Activated CD8-positive, alpha-beta memory T cell treated with anti-CD3 and anti-CD28 coated beads, Interleukin-2, amount 50 U/mL, for 4 hours (primary cell): ENCODE measurements at regions not wholly inside any gene's neighbourhood (a gene's known extent, or its start where the extent isn't known, plus 50 kb on each side); places are given as distances from the start of the nearest gene placed in this dataset.

Source experiments
- DNase-seq: peaks from one replicate; pipeline ENCODE4 v3.0.0-alpha.2; 2020

GRCh38 chr1:30260318-30260717 is 463.1 kb downstream of the MATN1 start:
- DNase-seq, result no peak

- DNase-seq, result no peak
Measured at GRCh38 chr1:30259631-30260030, 463.8 kb downstream of the MATN1 start.

- no peak for DNase-seq
Measured at GRCh38 chr1:30258876-30259275, 464.5 kb downstream of the MATN1 start.

GRCh38 chr1:30258471-30258870 is 464.9 kb downstream of the MATN1 start:
- no peak for DNase-seq

DNA sequence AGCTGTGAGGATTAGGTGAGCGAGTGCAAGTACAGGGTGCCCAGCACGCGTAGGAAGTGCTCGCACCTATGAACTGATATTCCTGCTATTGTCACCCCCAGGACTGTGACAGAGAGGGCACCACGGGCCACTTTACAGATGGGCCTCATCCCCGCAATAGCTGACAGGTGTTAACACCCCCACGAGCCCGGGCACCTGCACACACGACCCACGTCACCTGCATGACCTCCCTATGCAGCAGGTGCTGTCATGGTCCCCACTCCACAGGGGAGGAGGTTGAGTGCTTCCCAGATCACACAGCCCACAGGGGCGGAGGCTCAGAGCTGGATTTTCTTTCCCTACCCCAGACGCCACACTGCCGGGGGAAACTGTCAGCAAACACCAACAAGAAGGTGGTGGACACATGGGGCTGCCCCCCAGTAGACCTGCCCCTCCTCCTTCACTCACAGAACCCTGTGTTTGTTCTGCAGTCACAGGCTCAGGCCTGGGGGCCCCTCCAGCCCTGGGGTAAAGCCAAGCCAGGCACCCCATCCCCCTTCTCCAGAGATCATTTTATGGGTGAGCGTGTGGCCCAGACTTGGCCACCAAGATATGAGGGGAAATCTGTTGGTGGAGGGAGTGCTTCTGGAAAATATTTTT is 465.5 kb downstream of the MATN1 start:
- no peak for DNase-seq

DNA sequence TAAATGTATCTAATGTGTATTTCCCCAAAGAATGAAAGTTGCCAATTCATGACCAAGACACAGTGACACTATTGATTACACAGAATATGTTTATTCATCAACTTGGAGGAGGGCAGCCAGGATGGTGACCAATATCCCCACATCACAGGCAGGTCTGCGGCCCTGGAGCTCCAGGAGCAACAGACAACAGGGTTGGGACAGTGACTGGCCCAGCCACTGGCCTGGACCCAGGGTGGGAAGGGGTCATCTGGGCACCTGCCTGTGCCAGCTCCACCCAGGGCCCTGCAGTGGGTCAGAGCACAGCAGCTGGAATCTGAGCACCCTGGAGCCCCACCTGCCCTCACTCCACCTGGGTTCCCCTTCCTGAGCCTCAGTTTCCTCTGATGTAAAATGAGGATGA is 466.1 kb downstream of the MATN1 start:
- DNase-seq, result no peak

GRCh38 chr1:30256911-30257310 is 466.5 kb downstream of the MATN1 start:
- DNase-seq, result no peak

GRCh38 chr1:30255111-30255724 is 468.2 kb downstream of the MATN1 start:
- DNase-seq, result no peak

- DNase-seq, result no peak
Measured at GRCh38 chr1:30253807-30254440, 469.5 kb downstream of the MATN1 start.

DNA sequence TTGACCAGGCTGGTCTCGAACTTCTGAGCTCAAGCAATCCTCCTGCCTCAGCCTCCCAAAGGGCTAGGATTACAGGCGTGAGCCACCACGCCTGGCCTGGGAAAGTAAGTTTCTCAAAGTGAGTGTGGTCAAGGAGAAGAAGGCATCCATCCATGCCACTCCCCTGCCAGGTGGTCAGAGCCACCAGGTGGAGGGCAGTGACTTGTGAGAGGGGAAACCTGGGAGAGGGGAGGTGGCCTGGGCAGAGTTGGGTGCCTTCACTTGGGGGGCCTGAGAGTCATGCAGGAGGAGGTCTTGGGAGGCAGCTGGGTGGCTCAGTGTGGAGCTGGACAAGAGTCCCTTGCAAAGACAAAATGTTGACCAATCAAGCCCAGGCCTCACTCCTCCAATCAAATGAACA is 470.0 kb downstream of the MATN1 start:
- DNase-seq, result no peak

DNA sequence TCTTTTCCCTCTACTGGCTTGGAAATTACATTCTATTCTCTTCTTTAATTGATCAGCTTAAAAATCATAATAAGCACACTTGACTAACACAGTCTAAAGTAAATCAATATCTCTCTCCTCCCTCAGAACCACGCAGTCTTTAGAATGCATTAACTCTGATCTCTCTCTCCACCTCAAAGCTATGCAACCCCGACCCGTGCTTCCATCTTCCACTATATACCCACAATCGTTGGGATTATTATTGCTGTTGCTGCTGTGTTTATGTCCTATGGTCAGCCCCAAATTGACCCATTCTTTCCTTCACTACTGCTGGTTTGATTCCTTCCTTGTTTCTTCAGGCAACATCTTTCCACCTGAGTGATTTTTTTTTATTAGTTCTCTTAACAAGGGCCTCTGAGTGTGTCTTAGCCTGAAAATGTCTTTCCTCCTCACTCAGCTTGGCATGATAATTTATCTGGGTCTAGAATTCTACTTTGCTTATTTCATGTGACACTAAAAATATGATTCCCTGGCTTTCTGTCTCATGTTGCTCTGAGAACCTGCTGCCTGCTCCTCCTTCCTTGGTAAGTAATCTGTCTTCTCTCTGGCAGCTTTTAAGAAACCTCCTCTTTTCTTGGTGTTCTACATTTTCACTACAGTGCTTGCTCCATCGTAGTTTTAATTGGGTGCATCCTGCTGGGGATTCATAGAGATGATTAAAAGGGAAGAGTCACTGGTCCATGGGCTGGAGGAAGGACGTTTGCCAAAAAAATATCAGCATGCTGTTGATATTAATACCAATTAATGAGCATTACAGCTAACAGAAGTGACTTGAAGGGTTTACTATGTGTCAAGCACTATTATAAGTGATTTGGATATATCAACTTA is 472.2 kb downstream of the MATN1 start:
- no peak for DNase-seq

DNA sequence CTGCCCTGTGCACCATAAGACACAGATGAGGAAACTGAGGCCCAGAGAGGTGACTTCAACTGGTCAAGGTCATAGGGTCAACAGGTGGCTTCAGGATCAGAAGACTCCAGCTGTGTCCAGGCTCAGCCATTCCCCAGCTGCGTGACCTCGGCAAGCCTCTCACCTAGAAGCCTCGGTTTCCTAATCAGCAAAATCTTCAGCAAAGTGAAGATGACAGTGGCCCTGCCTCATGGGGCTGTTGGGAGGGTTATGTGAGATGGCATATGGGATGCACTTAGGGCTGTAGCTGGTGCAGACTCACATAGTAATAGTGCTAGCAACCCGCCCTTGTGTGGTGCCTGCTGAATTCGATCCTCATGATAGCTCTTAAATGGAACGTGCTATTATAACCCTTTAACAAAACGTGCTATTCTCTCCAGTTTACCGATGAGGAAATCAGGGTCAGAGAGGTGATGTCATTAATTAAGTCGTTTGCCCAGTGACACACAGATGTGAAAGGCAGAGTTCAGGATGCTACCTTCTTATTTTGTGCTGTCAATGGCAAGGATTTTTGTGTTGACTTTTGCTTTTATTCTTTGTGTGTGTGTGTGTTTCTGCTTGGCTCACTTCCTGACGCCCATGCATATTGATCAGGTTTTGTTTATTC is 472.9 kb downstream of the MATN1 start:
- no peak for DNase-seq

DNA sequence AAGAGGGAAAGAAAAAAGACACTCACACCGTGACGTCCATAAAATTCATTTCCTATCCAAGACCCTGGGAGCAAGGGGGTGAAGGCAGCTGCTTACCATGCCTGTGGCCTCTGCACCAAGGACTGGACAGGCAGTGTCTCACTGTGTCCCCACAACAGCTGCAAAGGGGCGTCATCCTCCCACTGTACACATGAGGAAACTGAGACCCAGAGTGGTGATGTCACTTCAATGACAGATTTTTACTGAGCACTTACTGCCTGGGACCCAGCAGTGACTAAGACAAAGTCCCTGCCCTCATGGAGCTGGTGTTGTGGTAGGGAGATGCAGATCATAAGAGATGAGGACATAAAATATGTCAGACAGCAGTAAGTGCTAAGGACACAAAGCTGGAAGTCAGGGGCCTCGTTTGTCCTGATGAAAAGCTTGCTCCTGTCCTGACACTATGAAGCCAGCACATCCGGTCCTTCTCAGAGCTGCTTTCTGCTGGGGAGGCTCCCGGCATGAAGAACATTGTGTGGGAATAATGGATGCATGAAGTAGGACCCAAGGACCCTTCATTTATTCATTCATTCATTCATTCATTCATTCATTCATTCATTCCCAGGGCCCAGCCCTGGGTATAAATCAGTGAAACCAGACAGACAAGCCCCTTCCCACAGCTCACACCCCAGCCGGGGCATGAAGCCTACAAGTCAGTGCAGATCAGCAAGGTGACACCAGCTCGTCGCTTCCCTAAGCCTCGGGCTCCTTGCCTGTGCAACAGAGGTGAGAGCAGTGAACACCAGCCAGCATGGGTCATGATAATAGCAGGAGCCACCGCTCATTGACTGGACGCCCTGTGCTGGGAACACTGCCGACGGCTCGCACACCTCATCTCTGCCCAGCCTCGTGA is 473.7 kb downstream of the MATN1 start:
- DNase-seq, result no peak

GRCh38 chr1:30248774-30249173 is 474.6 kb downstream of the MATN1 start:
- DNase-seq, result no peak

DNA sequence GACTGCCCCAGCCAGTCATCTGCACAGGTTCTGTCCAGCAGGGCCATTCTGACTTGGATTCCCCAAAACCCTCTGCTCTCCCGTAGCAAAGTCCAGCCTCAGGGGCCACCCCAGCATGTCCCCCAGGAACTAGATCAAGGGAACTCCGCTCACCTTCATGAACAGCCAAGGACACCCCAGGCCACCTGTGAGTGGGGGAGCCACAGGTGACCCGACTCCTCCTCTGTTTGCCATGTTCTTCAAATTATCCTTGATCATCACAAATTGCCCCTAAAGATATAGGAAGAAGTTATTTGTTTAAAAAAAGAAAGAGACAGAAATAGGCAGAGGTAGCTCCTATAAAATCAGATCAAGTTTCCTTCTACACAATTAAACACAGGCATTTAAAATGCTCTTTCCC is 475.0 kb downstream of the MATN1 start:
- DNase-seq, result no peak

DNA sequence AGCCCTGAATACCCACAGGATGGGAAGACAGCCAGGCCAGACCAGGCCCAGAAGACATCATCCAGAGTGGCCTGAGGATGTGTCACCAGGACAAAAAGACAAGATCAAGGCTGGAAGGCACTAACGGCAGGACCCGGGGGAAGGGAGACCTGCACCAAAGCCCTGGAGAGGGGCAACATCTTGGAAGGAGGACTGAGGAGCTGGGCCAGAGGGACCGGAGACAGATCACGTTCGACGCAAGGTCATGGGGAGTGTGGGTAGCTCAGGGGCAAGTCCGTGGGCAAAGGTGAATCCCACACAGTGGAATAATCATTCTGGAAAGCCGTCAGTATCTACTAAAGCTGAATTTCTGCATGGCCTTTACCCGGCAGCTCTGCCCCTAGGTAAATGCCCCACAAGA is 478.6 kb downstream of the MATN1 start:
- DNase-seq, result no peak

DNA sequence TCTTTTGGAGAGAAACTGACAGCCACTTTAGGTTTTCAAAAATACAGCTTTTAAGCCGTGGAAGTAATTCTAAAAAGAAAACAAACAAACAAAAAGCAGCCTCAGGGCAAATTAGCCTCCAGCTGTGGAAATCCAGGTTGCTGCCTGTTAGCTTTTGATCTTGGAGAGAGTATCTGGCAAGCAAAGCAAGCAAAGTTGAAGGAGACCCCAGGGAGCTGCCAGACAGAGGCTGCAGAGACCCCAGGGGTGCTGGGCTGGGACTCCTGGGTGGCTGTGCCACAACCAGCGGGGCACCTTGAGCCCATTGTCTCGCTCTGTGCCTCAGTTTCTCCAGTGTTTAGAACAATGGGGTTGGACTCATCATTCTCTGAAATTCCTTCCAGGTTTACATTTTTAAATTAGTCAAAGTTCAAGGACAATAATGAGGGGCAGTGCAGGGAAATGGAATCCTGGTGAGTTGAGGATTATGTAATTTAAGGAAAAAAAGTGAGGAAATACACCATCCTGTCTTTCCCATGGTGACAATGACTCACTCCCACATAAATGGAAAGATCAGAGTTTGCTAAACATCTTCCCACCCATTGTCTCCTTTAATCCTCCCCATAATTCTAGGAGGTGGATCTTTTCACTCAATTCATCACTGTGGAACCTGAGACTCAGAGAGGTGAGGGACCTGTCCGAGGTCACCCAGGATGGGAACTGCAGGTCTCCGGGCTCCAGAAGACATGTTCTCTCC is 480.5 kb downstream of the MATN1 start:
- no peak for DNase-seq

DNA sequence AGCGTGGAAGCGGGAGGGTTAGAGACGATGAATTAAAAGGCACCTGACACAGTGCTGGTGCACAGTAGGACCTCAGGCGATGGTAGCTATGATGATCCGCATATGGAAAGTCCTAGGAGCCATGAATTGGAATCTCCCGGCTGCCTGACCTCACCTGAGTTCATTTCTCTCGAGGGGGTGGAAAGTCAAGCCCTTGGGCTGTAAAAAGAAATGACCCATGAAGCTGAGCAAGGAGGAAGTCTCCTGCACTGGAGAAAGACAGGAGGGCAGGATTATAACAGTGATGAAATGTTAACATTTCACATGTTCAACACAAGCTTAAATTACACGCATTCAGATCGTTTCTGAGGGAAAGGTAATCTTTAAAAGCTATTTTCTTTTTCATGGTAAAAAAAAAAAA is 481.2 kb downstream of the MATN1 start:
- DNase-seq, result no peak

GRCh38 chr1:30241681-30242080 is 481.7 kb downstream of the MATN1 start:
- DNase-seq, result no peak

- no peak for DNase-seq
Measured at GRCh38 chr1:30234091-30234490, 489.3 kb downstream of the MATN1 start.

DNA sequence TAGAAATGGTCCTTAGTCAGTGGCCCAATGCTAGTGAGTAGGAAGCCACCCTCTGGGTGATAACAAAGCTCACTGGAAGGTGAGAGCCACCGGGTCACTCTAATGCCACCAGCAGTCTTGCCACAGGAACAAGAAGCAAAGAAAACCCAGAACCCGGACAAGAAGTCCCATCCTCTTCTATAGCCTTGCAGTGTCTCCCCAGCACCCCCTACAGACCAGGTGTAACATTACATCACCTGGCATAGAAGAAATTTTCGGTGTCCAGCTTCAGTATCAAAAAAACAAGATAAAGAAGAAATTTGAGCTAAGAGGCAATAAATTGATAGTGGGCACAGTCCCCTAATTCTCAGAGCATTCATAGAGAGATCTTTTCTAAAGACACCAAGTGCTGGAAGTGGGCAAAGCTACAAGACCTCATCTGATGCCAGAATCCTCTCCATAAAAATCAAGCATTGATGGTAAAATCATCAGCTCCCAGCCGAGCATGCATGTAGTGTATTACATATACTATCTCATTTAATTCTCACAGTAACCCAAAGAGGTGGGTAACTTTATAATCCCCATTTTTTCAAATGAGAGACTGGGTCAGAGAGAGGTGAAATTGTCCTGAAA is 491.0 kb downstream of the MATN1 start:
- no peak for DNase-seq
